Transverse colon (tissue), 4 donors: ENCODE measurements at regions not wholly inside any gene's neighbourhood (a gene's known extent, or its start where the extent isn't known, plus 50 kb on each side); places are given as distances from the start of the nearest gene placed in this dataset.

Experiments
- EP300 ChIP-seq: sonication (generic); formaldehyde crosslinking; IDR thresholded peaks from one replicate; pipeline ENCODE4 v1.6.1; 2017; ENCODE audit warnings: antibody characterized with exemption, low read depth
- POLR2A ChIP-seq: fragments of 450-650 bp; IDR thresholded peaks from one replicate; pipeline ENCODE4 v1.6.1; 2016; ENCODE audit warnings: antibody characterized with exemption, mild to moderate bottlenecking, moderate library complexity
- POLR2AphosphoS5 ChIP-seq, 3 donors: sonication (generic); formaldehyde crosslinking; IDR thresholded peaks; one replicate each; pipeline ENCODE4 v1.6.1; 2016; ENCODE audit warnings: antibody characterized with exemption in 3 of 3
- TF ChIP-seq, protein P1 (sequence below), 5 experiments: fragments of 200-600 bp in 3 of 5; fragments of 450-650 bp in 2 of 5; sonication (generic) in 3 of 5; IDR thresholded peaks; 1 replicate in 2 of 5; 2 replicates in 3 of 5; pipeline ENCODE4 v1.5.1; 2016 to 2017; ENCODE audit warnings: antibody characterized with exemption in 5 of 5, inconsistent platforms in 3 of 5, mild to moderate bottlenecking in 2 of 5, moderate library complexity in 1 of 5

DNA sequence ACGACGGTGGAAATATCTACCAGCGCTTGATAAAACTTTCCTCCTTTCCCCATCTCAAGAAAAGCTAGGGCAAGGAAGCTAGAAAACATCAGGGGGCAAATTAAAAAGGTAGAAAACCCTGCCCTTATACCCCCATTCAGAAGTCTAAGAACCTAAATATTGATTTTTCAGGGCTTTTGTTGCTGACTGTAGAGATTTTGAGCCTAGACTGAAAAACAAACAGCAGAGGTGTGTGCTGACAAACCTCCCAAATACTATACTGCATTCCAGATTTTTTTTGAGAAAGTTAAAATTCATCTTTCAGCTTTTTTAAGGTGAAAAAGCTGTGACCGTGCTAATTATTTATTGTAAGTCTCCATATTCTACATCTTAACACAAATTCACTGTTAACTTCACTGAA, 478.3 kb upstream of the SOX5 start:
- TF ChIP-seq, protein P1, sequence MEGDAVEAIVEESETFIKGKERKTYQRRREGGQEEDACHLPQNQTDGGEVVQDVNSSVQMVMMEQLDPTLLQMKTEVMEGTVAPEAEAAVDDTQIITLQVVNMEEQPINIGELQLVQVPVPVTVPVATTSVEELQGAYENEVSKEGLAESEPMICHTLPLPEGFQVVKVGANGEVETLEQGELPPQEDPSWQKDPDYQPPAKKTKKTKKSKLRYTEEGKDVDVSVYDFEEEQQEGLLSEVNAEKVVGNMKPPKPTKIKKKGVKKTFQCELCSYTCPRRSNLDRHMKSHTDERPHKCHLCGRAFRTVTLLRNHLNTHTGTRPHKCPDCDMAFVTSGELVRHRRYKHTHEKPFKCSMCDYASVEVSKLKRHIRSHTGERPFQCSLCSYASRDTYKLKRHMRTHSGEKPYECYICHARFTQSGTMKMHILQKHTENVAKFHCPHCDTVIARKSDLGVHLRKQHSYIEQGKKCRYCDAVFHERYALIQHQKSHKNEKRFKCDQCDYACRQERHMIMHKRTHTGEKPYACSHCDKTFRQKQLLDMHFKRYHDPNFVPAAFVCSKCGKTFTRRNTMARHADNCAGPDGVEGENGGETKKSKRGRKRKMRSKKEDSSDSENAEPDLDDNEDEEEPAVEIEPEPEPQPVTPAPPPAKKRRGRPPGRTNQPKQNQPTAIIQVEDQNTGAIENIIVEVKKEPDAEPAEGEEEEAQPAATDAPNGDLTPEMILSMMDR (IDR thresholded peaks at IDR 0.05), result no peak
- TF ChIP-seq POLR2AphosphoS5 (IDR thresholded peaks at IDR 0.05), result no peak
- no peak for TF ChIP-seq POLR2A
- TF ChIP-seq EP300, result no peak
